ENCODE measurements at regions not wholly inside any gene's neighbourhood (a gene's known extent, or its start where the extent isn't known, plus 50 kb on each side); places are given as distances from the start of the nearest gene placed in this dataset.

DNA sequence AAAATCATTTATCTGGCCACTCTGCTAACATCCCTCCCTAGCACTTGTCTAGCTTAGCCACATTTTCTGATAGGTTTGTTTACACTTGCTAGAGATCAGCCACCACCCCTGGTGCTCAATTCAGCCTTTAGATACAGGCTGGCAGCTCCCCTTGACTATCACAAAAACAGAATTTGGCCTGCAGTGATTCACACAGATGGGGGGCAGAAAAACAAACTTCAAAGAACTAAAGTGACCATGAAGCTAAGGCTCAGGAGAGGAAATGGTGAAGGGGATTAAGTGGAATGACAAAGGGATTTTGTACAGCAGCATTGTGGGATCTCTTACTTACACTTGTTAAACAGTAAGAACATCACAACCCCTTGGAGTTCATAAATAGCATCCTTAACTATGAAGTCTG, 1718.0 kb upstream of the PCDH7 start:
- FAIRE-seq (no peak), DNase-seq (no peak)
- Histone ChIP-seq H3K27me3 (ENCODE audit: control insufficient read depth in 3 of 3, insufficient read depth in 3 of 3, low read length in 3 of 3) (no peaks in the 10 kb centered on the region), H3K4me1 (ENCODE audit: control insufficient read depth in 3 of 3, insufficient read depth in 2 of 3, low read depth in 1 of 3, low read length in 2 of 3) (no peaks in the 10 kb centered on the region), H3K36me3 (ENCODE audit: control insufficient read depth in 3 of 3, insufficient read depth in 2 of 3, low read depth in 1 of 3, low read length in 3 of 3) (no peaks in the 10 kb centered on the region), H3K9me3 (ENCODE audit: control insufficient read depth in 2 of 2, insufficient read depth in 1 of 2, low read depth in 1 of 2, low read length in 1 of 2) (peaks cover 1 to 5% of the 10 kb centered on the region in 2 donors), H3K4me3 (ENCODE audit: low read depth in 1 of 3, low read length in 3 of 3) (no peak overlapping the region), H3K27ac (ENCODE audit: low read depth in 1 of 3, low read length in 2 of 3) (no peak overlapping the region)

GRCh38 chr4:29005838-29006237, 1714.3 kb upstream of the PCDH7 start:
- FAIRE-seq, result no peak
- H3K36me3 ChIP-seq (ENCODE audit: control insufficient read depth in 3 of 3, insufficient read depth in 2 of 3, low read depth in 1 of 3, low read length in 3 of 3), result no peaks in the 10 kb centered on the region
- WGBS, 3 donors, result 61 to 76% (median 76%) methylated on average over 4 of the region's 4 CpGs
- H3K9me3 ChIP-seq (ENCODE audit: control insufficient read depth in 2 of 2, insufficient read depth in 1 of 2, low read depth in 1 of 2, low read length in 1 of 2), result no peaks in the 10 kb centered on the region
- DNase-seq, result no peak
- no peaks in the 10 kb centered on the region for H3K27me3 ChIP-seq (ENCODE audit: control insufficient read depth in 3 of 3, insufficient read depth in 3 of 3, low read length in 3 of 3)
- H3K4me1 ChIP-seq (ENCODE audit: control insufficient read depth in 3 of 3, insufficient read depth in 2 of 3, low read depth in 1 of 3, low read length in 2 of 3), result no peaks in the 10 kb centered on the region
- H3K27ac ChIP-seq (ENCODE audit: low read depth in 1 of 3, low read length in 2 of 3), result no peak overlapping the region
- no peak overlapping the region for H3K4me3 ChIP-seq (ENCODE audit: low read depth in 1 of 3, low read length in 3 of 3)

GRCh38 chr4:29009908-29010307, 1710.3 kb upstream of the PCDH7 start:
- Histone ChIP-seq H3K4me1 (ENCODE audit: control insufficient read depth in 3 of 3, insufficient read depth in 2 of 3, low read depth in 1 of 3, low read length in 2 of 3) (no peaks in the 10 kb centered on the region), H3K27me3 (ENCODE audit: control insufficient read depth in 3 of 3, insufficient read depth in 3 of 3, low read length in 3 of 3) (no peaks in the 10 kb centered on the region), H3K36me3 (ENCODE audit: control insufficient read depth in 3 of 3, insufficient read depth in 2 of 3, low read depth in 1 of 3, low read length in 3 of 3) (no peaks in the 10 kb centered on the region), H3K27ac (ENCODE audit: low read depth in 1 of 3, low read length in 2 of 3) (no peak overlapping the region), H3K4me3 (ENCODE audit: low read depth in 1 of 3, low read length in 3 of 3) (no peak overlapping the region), H3K9me3 (ENCODE audit: control insufficient read depth in 2 of 2, insufficient read depth in 1 of 2, low read depth in 1 of 2, low read length in 1 of 2) (no peaks in the 10 kb centered on the region)
- no peak for FAIRE-seq
- no peak for DNase-seq
- 54 to 56% (median 56%) methylated on average over 5 of the region's 5 CpGs for WGBS, 3 donors

DNA sequence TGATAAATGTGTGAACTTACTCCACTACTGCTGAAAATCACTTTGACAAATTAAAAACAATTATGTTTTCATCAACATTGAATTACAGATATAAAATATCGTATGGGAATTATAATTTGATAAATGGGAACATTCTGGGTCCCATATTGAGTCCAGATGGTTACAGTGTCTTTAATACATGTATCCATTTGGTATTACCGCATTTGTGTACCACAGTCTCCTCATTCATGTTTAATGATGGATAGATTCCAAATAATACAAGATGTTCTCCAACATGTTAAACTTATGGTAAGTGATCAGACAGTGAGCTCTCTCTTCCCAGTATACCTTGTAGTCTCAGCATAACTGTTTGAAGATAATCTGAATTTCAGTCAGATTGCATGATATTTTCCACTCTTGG, 1706.8 kb upstream of the PCDH7 start:
- Histone ChIP-seq H3K27me3 (ENCODE audit: control insufficient read depth in 3 of 3, insufficient read depth in 3 of 3, low read length in 3 of 3) (no peaks in the 10 kb centered on the region), H3K27ac (ENCODE audit: low read depth in 1 of 3, low read length in 2 of 3) (no peak overlapping the region), H3K9me3 (ENCODE audit: control insufficient read depth in 2 of 2, insufficient read depth in 1 of 2, low read depth in 1 of 2, low read length in 1 of 2) (peaks cover 0 to 2% of the 10 kb centered on the region in 2 donors), H3K4me3 (ENCODE audit: low read depth in 1 of 3, low read length in 3 of 3) (no peak overlapping the region), H3K36me3 (ENCODE audit: control insufficient read depth in 3 of 3, insufficient read depth in 2 of 3, low read depth in 1 of 3, low read length in 3 of 3) (no peaks in the 10 kb centered on the region), H3K4me1 (ENCODE audit: control insufficient read depth in 3 of 3, insufficient read depth in 2 of 3, low read depth in 1 of 3, low read length in 2 of 3) (no peaks in the 10 kb centered on the region)
- WGBS, 3 donors, result 50 to 59% (median 58%) methylated on average over 2 of the region's 2 CpGs
- FAIRE-seq, result no peak
- no peak for DNase-seq

- H3K27ac ChIP-seq (ENCODE audit: low read depth in 1 of 3, low read length in 2 of 3), result no peak overlapping the region
- FAIRE-seq, result no peak
- 81 to 90% (median 87%) methylated on average over 4 of the region's 4 CpGs for whole genome bisulfite sequencing, 3 donors
- H3K27me3 ChIP-seq (ENCODE audit: control insufficient read depth in 3 of 3, insufficient read depth in 3 of 3, low read length in 3 of 3), result no peaks in the 10 kb centered on the region
- no peaks in the 10 kb centered on the region for H3K36me3 ChIP-seq (ENCODE audit: control insufficient read depth in 3 of 3, insufficient read depth in 2 of 3, low read depth in 1 of 3, low read length in 3 of 3)
- DNase-seq, result no peak
- no peaks in the 10 kb centered on the region for H3K4me1 ChIP-seq (ENCODE audit: control insufficient read depth in 3 of 3, insufficient read depth in 2 of 3, low read depth in 1 of 3, low read length in 2 of 3)
- H3K9me3 ChIP-seq (ENCODE audit: control insufficient read depth in 2 of 2, insufficient read depth in 1 of 2, low read depth in 1 of 2, low read length in 1 of 2), result peaks cover 0 to 2% of the 10 kb centered on the region in 2 donors
- H3K4me3 ChIP-seq (ENCODE audit: low read depth in 1 of 3, low read length in 3 of 3), result no peak overlapping the region
Measured at GRCh38 chr4:29014555-29014954, 1705.6 kb upstream of the PCDH7 start.

DNA sequence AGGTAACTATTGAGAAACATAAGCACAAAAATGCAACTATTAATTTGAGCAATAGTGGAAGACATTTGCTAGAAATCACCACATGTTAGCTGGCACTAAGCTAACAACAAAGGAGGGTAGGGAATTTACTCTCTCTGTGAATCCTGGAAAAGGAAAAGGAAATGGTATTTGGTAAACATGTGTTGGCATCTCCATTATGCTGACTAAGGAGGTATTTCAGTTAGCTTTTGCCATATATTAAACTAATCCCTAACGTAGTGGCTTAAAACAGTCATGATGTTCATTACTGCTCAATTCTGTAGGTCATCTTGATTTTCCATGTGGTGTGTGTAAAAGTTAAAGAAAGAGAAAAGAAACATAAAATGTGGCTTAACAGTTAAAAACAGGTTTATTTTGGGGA, 1686.5 kb upstream of the PCDH7 start:
- FAIRE-seq (no peak), DNase-seq (no peak)
- no peak overlapping the region for H3K27ac ChIP-seq (ENCODE audit: low read depth in 1 of 3, low read length in 2 of 3)
- H3K4me1 ChIP-seq (ENCODE audit: control insufficient read depth in 3 of 3, insufficient read depth in 2 of 3, low read depth in 1 of 3, low read length in 2 of 3), result no peaks in the 10 kb centered on the region
- H3K4me3 ChIP-seq (ENCODE audit: low read depth in 1 of 3, low read length in 3 of 3), result no peak overlapping the region
- H3K27me3 ChIP-seq (ENCODE audit: control insufficient read depth in 3 of 3, insufficient read depth in 3 of 3, low read length in 3 of 3), result no peaks in the 10 kb centered on the region
- H3K9me3 ChIP-seq (ENCODE audit: control insufficient read depth in 2 of 2, insufficient read depth in 1 of 2, low read depth in 1 of 2, low read length in 1 of 2), result peaks cover 0 to 10% of the 10 kb centered on the region in 2 donors
- no peaks in the 10 kb centered on the region for H3K36me3 ChIP-seq (ENCODE audit: control insufficient read depth in 3 of 3, insufficient read depth in 2 of 3, low read depth in 1 of 3, low read length in 3 of 3)
- 57 to 86% (median 70%) methylated on average over 1 of the region's 1 CpG for WGBS, 3 donors

- no peak overlapping the region for H3K27ac ChIP-seq (ENCODE audit: low read depth in 1 of 3, low read length in 2 of 3)
- no peak for FAIRE-seq
- H3K9me3 ChIP-seq (ENCODE audit: control insufficient read depth in 2 of 2, insufficient read depth in 1 of 2, low read depth in 1 of 2, low read length in 1 of 2), result peaks cover 0 to 10% of the 10 kb centered on the region in 2 donors
- no peaks in the 10 kb centered on the region for H3K4me1 ChIP-seq (ENCODE audit: control insufficient read depth in 3 of 3, insufficient read depth in 2 of 3, low read depth in 1 of 3, low read length in 2 of 3)
- DNase-seq, result no peak
- 83 to 88% (median 85%) methylated on average over 5 of the region's 5 CpGs for WGBS, 3 donors
- H3K4me3 ChIP-seq (ENCODE audit: low read depth in 1 of 3, low read length in 3 of 3), result no peak overlapping the region
- H3K27me3 ChIP-seq (ENCODE audit: control insufficient read depth in 3 of 3, insufficient read depth in 3 of 3, low read length in 3 of 3), result no peaks in the 10 kb centered on the region
- H3K36me3 ChIP-seq (ENCODE audit: control insufficient read depth in 3 of 3, insufficient read depth in 2 of 3, low read depth in 1 of 3, low read length in 3 of 3), result no peaks in the 10 kb centered on the region
Measured at GRCh38 chr4:29037501-29037900, 1682.7 kb upstream of the PCDH7 start.

DNA sequence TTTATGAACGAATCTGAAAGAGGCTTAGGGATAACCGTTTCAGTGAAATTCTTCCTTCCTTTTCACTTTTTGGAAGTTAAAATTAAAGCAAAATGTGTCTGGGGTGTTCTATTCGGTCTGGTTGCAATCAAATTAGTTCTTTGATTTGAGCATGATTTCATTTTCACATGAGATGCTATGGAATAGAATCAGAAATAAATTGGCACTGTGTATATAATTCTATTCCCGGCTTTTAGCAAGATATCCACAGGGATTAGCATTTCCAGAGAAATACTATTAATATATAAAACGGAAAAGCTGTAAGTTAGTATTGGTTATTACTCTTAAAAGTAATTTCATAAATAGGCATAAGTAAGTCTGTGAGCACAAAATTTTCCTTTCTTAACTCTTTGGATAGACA, 1676.8 kb upstream of the PCDH7 start:
- Histone ChIP-seq H3K36me3 (ENCODE audit: control insufficient read depth in 3 of 3, insufficient read depth in 2 of 3, low read depth in 1 of 3, low read length in 3 of 3) (no peaks in the 10 kb centered on the region), H3K4me1 (ENCODE audit: control insufficient read depth in 3 of 3, insufficient read depth in 2 of 3, low read depth in 1 of 3, low read length in 2 of 3) (no peaks in the 10 kb centered on the region), H3K4me3 (ENCODE audit: low read depth in 1 of 3, low read length in 3 of 3) (no peak overlapping the region), H3K9me3 (ENCODE audit: control insufficient read depth in 2 of 2, insufficient read depth in 1 of 2, low read depth in 1 of 2, low read length in 1 of 2) (peaks cover 2 to 6% of the 10 kb centered on the region in 2 donors), H3K27me3 (ENCODE audit: control insufficient read depth in 3 of 3, insufficient read depth in 3 of 3, low read length in 3 of 3) (no peaks in the 10 kb centered on the region), H3K27ac (ENCODE audit: low read depth in 1 of 3, low read length in 2 of 3) (no peak overlapping the region)
- no peak for DNase-seq
- no peak for FAIRE-seq
- WGBS, 3 donors, result 67 to 78% (median 72%) methylated on average over 5 of the region's 5 CpGs

GRCh38 chr4:29046186-29046585, 1674.0 kb upstream of the PCDH7 start:
- Histone ChIP-seq H3K27me3 (ENCODE audit: control insufficient read depth in 3 of 3, insufficient read depth in 3 of 3, low read length in 3 of 3) (no peaks in the 10 kb centered on the region), H3K4me3 (ENCODE audit: low read depth in 1 of 3, low read length in 3 of 3) (no peak overlapping the region), H3K36me3 (ENCODE audit: control insufficient read depth in 3 of 3, insufficient read depth in 2 of 3, low read depth in 1 of 3, low read length in 3 of 3) (no peaks in the 10 kb centered on the region), H3K4me1 (ENCODE audit: control insufficient read depth in 3 of 3, insufficient read depth in 2 of 3, low read depth in 1 of 3, low read length in 2 of 3) (no peaks in the 10 kb centered on the region), H3K9me3 (ENCODE audit: control insufficient read depth in 2 of 2, insufficient read depth in 1 of 2, low read depth in 1 of 2, low read length in 1 of 2) (peaks cover 2 to 6% of the 10 kb centered on the region in 2 donors), H3K27ac (ENCODE audit: low read depth in 1 of 3, low read length in 2 of 3) (no peak overlapping the region)
- DNase-seq, result no peak
- FAIRE-seq, result no peak
- WGBS, 3 donors, result 34 to 45% (median 36%) methylated on average over 2 of the region's 2 CpGs
